SU-DHL-6 (cell line): ENCODE measurements at regions not wholly inside any gene's neighbourhood (a gene's known extent, or its start where the extent isn't known, plus 50 kb on each side); places are given as distances from the start of the nearest gene placed in this dataset.

Experiments used
- H2AFZ ChIP-seq: fragments of 200-600 bp; sonication (generic); 2 replicates; pipeline ENCODE4 v1.6.1; 2014; ENCODE audit warnings: low read depth, mild to moderate bottlenecking, moderate library complexity, mixed read lengths, antibody characterized with exemption, low read length; ENCODE audit not compliant: severe bottlenecking
- H3F3A ChIP-seq: fragments of 200-600 bp; shearing (Covaris generic); 2 replicates; pipeline ENCODE4 v1.6.0; 2016; ENCODE audit warnings: antibody characterized with exemption, mild to moderate bottlenecking; ENCODE audit not compliant: insufficient read depth
- H3K27ac ChIP-seq: fragments of 200-600 bp; sonication (generic); 2 replicates; pipeline ENCODE4 v1.5.1; 2016; ENCODE audit warnings: low read depth, mild to moderate bottlenecking, low read length, moderate library complexity, mixed read lengths
- H3K27me3 ChIP-seq: fragments of 200-600 bp; sonication (generic), shearing (Covaris generic); 2 replicates; pipeline ENCODE4 v1.6.0; 2014; ENCODE audit warnings: mild to moderate bottlenecking, low read length
- H3K36me3 ChIP-seq: fragments of 200-600 bp; sonication (generic); 2 replicates; pipeline ENCODE4 v1.6.1; 2014; ENCODE audit warnings: mild to moderate bottlenecking, low read length, mixed read lengths
- H3K4me2 ChIP-seq: fragments of 300-600, 200-600 bp; shearing (Covaris generic), sonication (generic); 2 replicates; pipeline ENCODE4 v1.6.0; 2014; ENCODE audit warnings: low read length, low read depth, mild to moderate bottlenecking; ENCODE audit not compliant: poor library complexity, severe bottlenecking
- H3K4me3 ChIP-seq: fragments of 200-600 bp; sonication (generic); 2 replicates; pipeline ENCODE4 v1.5.1; 2014; ENCODE audit warnings: antibody characterized with exemption, low read length, mild to moderate bottlenecking, mixed read lengths; ENCODE audit not compliant: insufficient read depth, poor library complexity, severe bottlenecking
- H3K79me2 ChIP-seq: fragments of 200-600 bp; sonication (generic); 2 replicates; pipeline ENCODE4 v1.6.1; 2014; ENCODE audit warnings: mild to moderate bottlenecking, low read length, moderate library complexity; ENCODE audit not compliant: insufficient read depth
- H3K9ac ChIP-seq: fragments of 200-600 bp; sonication (generic); 2 replicates; pipeline ENCODE4 v1.7.0; 2014; ENCODE audit warnings: mild to moderate bottlenecking, low read length
- H3K9me2 ChIP-seq: fragments of 200-600 bp; sonication (generic); replicated peaks from 2 replicates; pipeline ENCODE4 v1.6.1; 2014; ENCODE audit warnings: low read length; ENCODE audit not compliant: insufficient read depth
- H3K9me3 ChIP-seq: fragments of 200-600 bp; sonication (generic); 2 replicates; pipeline ENCODE4 v1.6.1; 2014; ENCODE audit warnings: low read length, mixed read lengths; ENCODE audit not compliant: insufficient read depth
- H4K20me1 ChIP-seq: fragments of 200-600 bp; sonication (generic); 2 replicates; pipeline ENCODE4 v1.6.1; 2014; ENCODE audit warnings: low read depth, mild to moderate bottlenecking, antibody characterized with exemption, low read length, moderate library complexity, mixed read lengths
- CTCF ChIP-seq: fragments of 200-600 bp; sonication (generic); IDR thresholded peaks from one replicate; pipeline ENCODE4 v1.5.1; 2017; ENCODE audit warnings: antibody characterized with exemption, mild to moderate bottlenecking, low read length, moderate library complexity; ENCODE audit not compliant: insufficient read depth, poor library complexity, severe bottlenecking
- EZH2phosphoT487 ChIP-seq: fragments of 200-600 bp; sonication (generic), shearing (Covaris generic); conservative IDR thresholded peaks from 2 replicates; pipeline ENCODE4 v1.6.1; 2018; ENCODE audit warnings: mild to moderate bottlenecking, antibody characterized with exemption, low read length, moderate library complexity, mixed read lengths

DNA sequence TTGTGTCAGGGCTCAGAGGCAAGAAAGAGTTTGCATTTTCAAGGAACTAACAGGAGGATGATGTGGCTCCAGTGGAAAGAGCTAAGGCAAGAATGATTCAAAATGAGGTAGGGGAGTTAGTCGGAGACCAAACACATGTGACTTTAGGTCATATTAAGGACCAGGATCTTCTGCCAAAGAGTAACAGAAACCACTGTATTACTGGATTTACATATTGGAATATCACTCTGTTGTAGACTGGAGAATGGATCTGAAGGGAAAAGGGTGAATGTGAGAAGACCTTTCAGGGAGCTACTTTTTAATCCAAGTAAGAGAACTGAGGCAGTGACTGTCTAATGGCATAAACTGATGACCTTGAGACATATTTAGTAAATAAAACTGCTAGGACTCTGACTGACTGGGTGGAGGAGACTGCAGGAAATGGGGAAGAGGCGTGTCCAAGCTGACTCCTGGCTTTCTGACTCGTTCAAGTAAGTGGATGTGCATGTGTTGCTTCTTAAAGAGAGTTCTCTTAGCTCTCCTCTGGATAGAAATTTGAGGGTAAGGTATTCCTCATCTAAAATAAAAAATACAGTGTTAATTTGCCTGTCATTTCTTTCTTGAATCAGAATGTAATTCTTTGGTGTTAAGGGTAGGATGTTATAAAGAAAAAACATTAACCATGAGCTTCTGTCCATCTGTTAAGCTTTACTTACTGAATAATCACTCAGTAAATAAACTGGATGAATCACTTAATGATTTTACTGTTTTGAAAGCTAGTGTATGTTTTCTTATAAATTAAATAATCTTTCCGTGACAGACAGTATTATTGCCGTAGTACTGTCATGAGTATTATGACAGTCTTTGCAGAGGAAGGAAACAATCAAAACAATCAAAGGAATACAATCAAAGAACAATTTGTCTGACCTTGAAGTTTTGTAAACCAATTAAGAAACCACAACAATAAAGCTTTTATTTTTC, 58.3 kb upstream of the CFAP20DC start:
- Histone ChIP-seq H4K20me1 (no peaks in the 10 kb centered on the region), H3K9me3 (no peaks in the 10 kb centered on the region), H3K79me2 (no peaks in the 10 kb centered on the region), H3K4me3 (no peak overlapping the region), H3K27me3 (no peaks in the 10 kb centered on the region), H3F3A (no peaks in the 10 kb centered on the region), H3K36me3 (no peaks in the 10 kb centered on the region), H3K27ac (no peak overlapping the region), H3K4me2 (no peak overlapping the region), H2AFZ (no peak overlapping the region), H3K9me2 (no peaks in the 10 kb centered on the region), H3K9ac (no peak overlapping the region)
- TF ChIP-seq EZH2phosphoT487 (no peak), CTCF (no peak)

- Histone ChIP-seq H2AFZ (no peak overlapping the region), H3K9me2 (no peaks in the 10 kb centered on the region), H4K20me1 (no peaks in the 10 kb centered on the region), H3K27me3 (no peaks in the 10 kb centered on the region), H3K9me3 (no peaks in the 10 kb centered on the region), H3K4me3 (no peak overlapping the region), H3K36me3 (no peaks in the 10 kb centered on the region), H3K79me2 (no peaks in the 10 kb centered on the region), H3K27ac (no peak overlapping the region), H3F3A (no peaks in the 10 kb centered on the region), H3K9ac (no peak overlapping the region), H3K4me2 (no peak overlapping the region)
- TF ChIP-seq CTCF, result no peak
- no peak for TF ChIP-seq EZH2phosphoT487
Observed at GRCh38 chr3:59106085-59106648, 56.3 kb upstream of the CFAP20DC start.

DNA sequence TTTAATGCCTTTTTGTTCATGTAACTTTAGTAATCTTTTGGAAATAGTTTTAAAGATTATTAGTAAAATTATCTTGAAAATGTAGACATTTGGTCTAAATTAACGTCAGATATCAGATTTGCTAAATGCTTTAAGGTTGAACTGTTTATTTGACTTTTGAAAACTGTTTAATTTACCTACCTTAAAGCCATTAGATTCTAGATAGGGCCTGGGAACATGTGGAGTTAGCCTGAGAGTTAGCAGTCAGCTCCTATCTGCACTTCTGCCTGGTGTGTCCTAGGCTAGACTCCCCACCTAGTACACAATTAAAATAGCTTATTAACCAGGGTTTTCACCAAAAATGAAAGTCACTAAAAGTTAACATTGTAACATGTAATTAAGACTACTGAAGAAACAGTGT, 53.7 kb upstream of the CFAP20DC start:
- no peak overlapping the region for H3K4me3 ChIP-seq
- H3K4me2 ChIP-seq, result no peak overlapping the region
- H3K27ac ChIP-seq, result no peak overlapping the region
- H3K9me2 ChIP-seq, result no peaks in the 10 kb centered on the region
- no peaks in the 10 kb centered on the region for H3K36me3 ChIP-seq
- no peaks in the 10 kb centered on the region for H3F3A ChIP-seq
- no peaks in the 10 kb centered on the region for H4K20me1 ChIP-seq
- H3K9me3 ChIP-seq, result no peaks in the 10 kb centered on the region
- H3K27me3 ChIP-seq, result no peaks in the 10 kb centered on the region
- H2AFZ ChIP-seq, result no peak overlapping the region
- no peaks in the 10 kb centered on the region for H3K79me2 ChIP-seq
- TF ChIP-seq EZH2phosphoT487 (no peak), CTCF (no peak)
- H3K9ac ChIP-seq, result no peak overlapping the region
